SU-DHL-6 (cell line): ENCODE measurements at regions not wholly inside any gene's neighbourhood (a gene's known extent, or its start where the extent isn't known, plus 50 kb on each side); places are given as distances from the start of the nearest gene placed in this dataset.

Experiments
- H2AFZ ChIP-seq: fragments of 200-600 bp; sonication (generic); 2 replicates; pipeline ENCODE4 v1.6.1; 2014; ENCODE audit warnings: low read depth, mild to moderate bottlenecking, moderate library complexity, mixed read lengths, antibody characterized with exemption, low read length; ENCODE audit not compliant: severe bottlenecking
- H3F3A ChIP-seq: fragments of 200-600 bp; shearing (Covaris generic); 2 replicates; pipeline ENCODE4 v1.6.0; 2016; ENCODE audit warnings: antibody characterized with exemption, mild to moderate bottlenecking; ENCODE audit not compliant: insufficient read depth
- H3K27ac ChIP-seq: fragments of 200-600 bp; sonication (generic); 2 replicates; pipeline ENCODE4 v1.5.1; 2016; ENCODE audit warnings: low read depth, mild to moderate bottlenecking, low read length, moderate library complexity, mixed read lengths
- H3K27me3 ChIP-seq: fragments of 200-600 bp; sonication (generic), shearing (Covaris generic); 2 replicates; pipeline ENCODE4 v1.6.0; 2014; ENCODE audit warnings: mild to moderate bottlenecking, low read length
- H3K36me3 ChIP-seq: fragments of 200-600 bp; sonication (generic); 2 replicates; pipeline ENCODE4 v1.6.1; 2014; ENCODE audit warnings: mild to moderate bottlenecking, low read length, mixed read lengths
- H3K4me2 ChIP-seq: fragments of 300-600, 200-600 bp; shearing (Covaris generic), sonication (generic); 2 replicates; pipeline ENCODE4 v1.6.0; 2014; ENCODE audit warnings: low read length, low read depth, mild to moderate bottlenecking; ENCODE audit not compliant: poor library complexity, severe bottlenecking
- H3K4me3 ChIP-seq: fragments of 200-600 bp; sonication (generic); 2 replicates; pipeline ENCODE4 v1.5.1; 2014; ENCODE audit warnings: antibody characterized with exemption, low read length, mild to moderate bottlenecking, mixed read lengths; ENCODE audit not compliant: insufficient read depth, poor library complexity, severe bottlenecking
- H3K79me2 ChIP-seq: fragments of 200-600 bp; sonication (generic); 2 replicates; pipeline ENCODE4 v1.6.1; 2014; ENCODE audit warnings: mild to moderate bottlenecking, low read length, moderate library complexity; ENCODE audit not compliant: insufficient read depth
- H3K9ac ChIP-seq: fragments of 200-600 bp; sonication (generic); 2 replicates; pipeline ENCODE4 v1.7.0; 2014; ENCODE audit warnings: mild to moderate bottlenecking, low read length
- H3K9me2 ChIP-seq: fragments of 200-600 bp; sonication (generic); replicated peaks from 2 replicates; pipeline ENCODE4 v1.6.1; 2014; ENCODE audit warnings: low read length; ENCODE audit not compliant: insufficient read depth
- H3K9me3 ChIP-seq: fragments of 200-600 bp; sonication (generic); 2 replicates; pipeline ENCODE4 v1.6.1; 2014; ENCODE audit warnings: low read length, mixed read lengths; ENCODE audit not compliant: insufficient read depth
- H4K20me1 ChIP-seq: fragments of 200-600 bp; sonication (generic); 2 replicates; pipeline ENCODE4 v1.6.1; 2014; ENCODE audit warnings: low read depth, mild to moderate bottlenecking, antibody characterized with exemption, low read length, moderate library complexity, mixed read lengths
- CTCF ChIP-seq: fragments of 200-600 bp; sonication (generic); IDR thresholded peaks from one replicate; pipeline ENCODE4 v1.5.1; 2017; ENCODE audit warnings: antibody characterized with exemption, mild to moderate bottlenecking, low read length, moderate library complexity; ENCODE audit not compliant: insufficient read depth, poor library complexity, severe bottlenecking
- EZH2phosphoT487 ChIP-seq: fragments of 200-600 bp; sonication (generic), shearing (Covaris generic); conservative IDR thresholded peaks from 2 replicates; pipeline ENCODE4 v1.6.1; 2018; ENCODE audit warnings: mild to moderate bottlenecking, antibody characterized with exemption, low read length, moderate library complexity, mixed read lengths

GRCh38 chr10:23692736-23693135 lies 253.9 kb downstream of the OTUD1 start:
- H3K27ac ChIP-seq = no peak overlapping the region
- H3K36me3 ChIP-seq = no peaks in the 10 kb centered on the region
- H3K9me3 ChIP-seq = no peaks in the 10 kb centered on the region
- H3K9ac ChIP-seq = no peak overlapping the region
- TF ChIP-seq EZH2phosphoT487 (no peak), CTCF (no peak)
- no peaks in the 10 kb centered on the region for H3K79me2 ChIP-seq
- H3F3A ChIP-seq = no peaks in the 10 kb centered on the region
- H4K20me1 ChIP-seq = no peaks in the 10 kb centered on the region
- H2AFZ ChIP-seq = no peak overlapping the region
- no peaks in the 10 kb centered on the region for H3K9me2 ChIP-seq
- H3K4me3 ChIP-seq = no peak overlapping the region
- H3K27me3 ChIP-seq = no peaks in the 10 kb centered on the region
- no peak overlapping the region for H3K4me2 ChIP-seq

DNA sequence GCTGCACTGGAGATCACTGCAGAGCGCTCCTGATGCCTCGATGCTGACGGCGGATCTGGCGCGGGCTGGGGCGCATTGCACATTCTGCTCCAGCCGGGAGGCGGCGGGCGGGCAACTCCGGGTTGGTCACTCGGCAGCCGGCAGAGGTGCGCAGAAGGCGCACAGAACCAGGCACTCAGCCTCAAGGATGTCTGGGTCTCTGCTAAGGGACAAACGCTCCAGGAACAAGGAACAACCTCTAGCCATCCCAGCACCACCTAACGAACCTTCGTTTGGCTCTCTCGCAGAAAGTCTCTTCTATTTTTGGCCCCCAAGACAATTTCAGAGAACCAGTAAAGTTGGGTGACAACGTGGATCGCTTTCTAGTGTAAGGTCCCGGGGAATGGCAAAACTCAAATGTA lies 254.6 kb downstream of the OTUD1 start:
- Histone ChIP-seq H3K4me2 (no peak overlapping the region), H3K9me3 (no peaks in the 10 kb centered on the region), H2AFZ (no peak overlapping the region), H3K36me3 (no peaks in the 10 kb centered on the region), H3K27ac (no peak overlapping the region), H3K79me2 (no peaks in the 10 kb centered on the region), H3F3A (no peaks in the 10 kb centered on the region), H3K9ac (no peak overlapping the region), H3K9me2 (no peaks in the 10 kb centered on the region), H4K20me1 (no peaks in the 10 kb centered on the region), H3K27me3 (no peaks in the 10 kb centered on the region), H3K4me3 (no peak overlapping the region)
- TF ChIP-seq EZH2phosphoT487 = no peak
- TF ChIP-seq CTCF = no peak

DNA sequence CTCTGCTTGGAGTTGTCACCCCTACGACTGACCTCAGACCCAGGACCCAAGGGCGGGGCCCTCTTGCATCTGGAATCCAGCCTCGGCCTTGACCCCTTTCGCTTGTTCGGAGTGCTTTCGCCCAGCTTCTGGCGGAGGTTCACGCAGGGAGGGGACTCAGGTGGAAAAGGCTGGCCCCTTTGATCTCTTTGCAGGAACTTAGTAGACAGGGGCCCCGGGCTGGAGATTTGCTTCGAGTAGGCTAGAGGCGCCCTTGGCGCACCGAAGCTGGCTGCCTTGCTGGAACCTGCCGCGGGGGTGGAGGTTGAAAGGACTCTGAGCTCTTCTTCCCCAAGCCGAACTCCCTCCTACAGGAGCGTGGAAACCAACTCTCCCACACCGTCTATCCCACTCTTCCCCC lies 255.1 kb downstream of the OTUD1 start:
- H3K36me3 ChIP-seq = no peaks in the 10 kb centered on the region
- H3K27ac ChIP-seq = no peak overlapping the region
- no peaks in the 10 kb centered on the region for H3K27me3 ChIP-seq
- H3K79me2 ChIP-seq = no peaks in the 10 kb centered on the region
- H2AFZ ChIP-seq = no peak overlapping the region
- H3K4me2 ChIP-seq = no peak overlapping the region
- H3K9ac ChIP-seq = no peak overlapping the region
- no peaks in the 10 kb centered on the region for H4K20me1 ChIP-seq
- H3K9me2 ChIP-seq = no peaks in the 10 kb centered on the region
- no peaks in the 10 kb centered on the region for H3K9me3 ChIP-seq
- TF ChIP-seq CTCF (no peak), EZH2phosphoT487 (no peak)
- H3K4me3 ChIP-seq = no peak overlapping the region
- H3F3A ChIP-seq = no peaks in the 10 kb centered on the region

GRCh38 chr10:23694446-23694920 lies 255.6 kb downstream of the OTUD1 start:
- TF ChIP-seq EZH2phosphoT487 = no peak
- no peak for TF ChIP-seq CTCF
- no peak overlapping the region for H3K27ac ChIP-seq
- H2AFZ ChIP-seq = no peak overlapping the region
- H3K4me2 ChIP-seq = no peak overlapping the region
- H3K36me3 ChIP-seq = no peaks in the 10 kb centered on the region
- H3K9me2 ChIP-seq = no peaks in the 10 kb centered on the region
- no peak overlapping the region for H3K4me3 ChIP-seq
- no peaks in the 10 kb centered on the region for H3K9me3 ChIP-seq
- no peaks in the 10 kb centered on the region for H3K27me3 ChIP-seq
- no peaks in the 10 kb centered on the region for H4K20me1 ChIP-seq
- no peaks in the 10 kb centered on the region for H3F3A ChIP-seq
- no peak overlapping the region for H3K9ac ChIP-seq
- no peaks in the 10 kb centered on the region for H3K79me2 ChIP-seq
